HG03135 (cell line): ENCODE measurements at regions not wholly inside any gene's neighbourhood (a gene's known extent, or its start where the extent isn't known, plus 50 kb on each side); places are given as distances from the start of the nearest gene placed in this dataset.
"Not testable (repeated sequence)": the region's sequence is repeated elsewhere in the genome, so short reads cannot be mapped to it uniquely, and the experiment has no call there.

Experiments
- ATAC-seq: cut with Tn5 transposase; IDR thresholded peaks from one replicate; pipeline ENCODE4 v1.9.1; 2021; ENCODE audit warnings: mild to moderate bottlenecking, moderate library complexity; ENCODE audit not compliant: unreplicated experiment

GRCh38 chr11:79672786-79673185 is 232.0 kb upstream of the TENM4 start:
- no peak for ATAC-seq

- no peak for ATAC-seq
Measured at GRCh38 chr11:79671401-79671800, 230.6 kb upstream of the TENM4 start.

GRCh38 chr11:79670882-79671281 is 230.1 kb upstream of the TENM4 start:
- no peak for ATAC-seq

GRCh38 chr11:79668575-79668974 is 227.7 kb upstream of the TENM4 start:
- no peak for ATAC-seq

GRCh38 chr11:79667380-79667779 is 226.6 kb upstream of the TENM4 start:
- no peak for ATAC-seq

- ATAC-seq, result no peak
Measured at GRCh38 chr11:79663017-79663416, 222.2 kb upstream of the TENM4 start.

- no peak for ATAC-seq
Measured at GRCh38 chr11:79661373-79661772, 220.5 kb upstream of the TENM4 start.

GRCh38 chr11:79648766-79649520 is 208.1 kb upstream of the TENM4 start:
- ATAC-seq, result no peak

- ATAC-seq, result no peak
Measured at GRCh38 chr11:79637219-79637618, 196.4 kb upstream of the TENM4 start.

- ATAC-seq, result no peak
Measured at GRCh38 chr11:79634905-79635304, 194.1 kb upstream of the TENM4 start.

- ATAC-seq, result no peak
Measured at GRCh38 chr11:79627281-79627680, 186.5 kb upstream of the TENM4 start.

- ATAC-seq, result no peak
Measured at GRCh38 chr11:79626135-79627075, 185.6 kb upstream of the TENM4 start.

- no peak for ATAC-seq
Measured at GRCh38 chr11:79623375-79623774, 182.5 kb upstream of the TENM4 start.

- no peak for ATAC-seq
Measured at GRCh38 chr11:79617561-79617960, 176.7 kb upstream of the TENM4 start.

- no peak for ATAC-seq
Measured at GRCh38 chr11:79616392-79616851, 175.6 kb upstream of the TENM4 start.

- ATAC-seq, result no peak
Measured at GRCh38 chr11:79615425-79615824, 174.6 kb upstream of the TENM4 start.

- no peak for ATAC-seq
Measured at GRCh38 chr11:79610678-79611077, 169.8 kb upstream of the TENM4 start.

- ATAC-seq, result no peak
Measured at GRCh38 chr11:79610139-79610538, 169.3 kb upstream of the TENM4 start.

GRCh38 chr11:79609511-79609910 is 168.7 kb upstream of the TENM4 start:
- no peak for ATAC-seq

- ATAC-seq, result not testable (repeated sequence)
Measured at GRCh38 chr11:79606461-79606860, 165.6 kb upstream of the TENM4 start.

GRCh38 chr11:79600711-79601110 is 159.9 kb upstream of the TENM4 start:
- ATAC-seq, result no peak

- no peak for ATAC-seq
Measured at GRCh38 chr11:79594834-79595233, 154.0 kb upstream of the TENM4 start.
